Mesothelial cell of epicardium (in vitro differentiated cells): ENCODE measurements at regions not wholly inside any gene's neighbourhood (a gene's known extent, or its start where the extent isn't known, plus 50 kb on each side); places are given as distances from the start of the nearest gene placed in this dataset.
"Not testable (repeated sequence)": the region's sequence is repeated elsewhere in the genome, so short reads cannot be mapped to it uniquely, and the experiment has no call there.

Experiments
- DNase-seq, 2 experiments: peaks; one replicate each; pipeline ENCODE4 v3.0.0; 2021; ENCODE audit warnings: low spot score in 2 of 2; ENCODE audit not compliant: unreplicated experiment in 2 of 2
- H3K27ac Mint-ChIP-seq: 2 replicates; pipeline ENCODE4 v1.8.0; 2021; ENCODE audit warnings: mixed read lengths
- H3K27me3 Mint-ChIP-seq: 2 replicates; pipeline ENCODE4 v1.8.0; 2021; ENCODE audit warnings: low read depth, mixed read lengths
- H3K36me3 Mint-ChIP-seq: 2 replicates; pipeline ENCODE4 v1.8.0; 2021; ENCODE audit warnings: mixed read lengths
- H3K4me1 Mint-ChIP-seq: 2 replicates; pipeline ENCODE4 v1.8.0; 2021; ENCODE audit warnings: mixed read lengths
- H3K4me3 Mint-ChIP-seq: 2 replicates; pipeline ENCODE4 v1.8.0; 2021; ENCODE audit warnings: mild to moderate bottlenecking, moderate library complexity, mixed read lengths
- H3K9me3 Mint-ChIP-seq: 2 replicates; pipeline ENCODE4 v1.8.0; 2021; ENCODE audit warnings: mixed read lengths
- CTCF ChIP-seq: fragments of 200-600 bp; sonication (generic); IDR thresholded peaks from one replicate; pipeline ENCODE4 v1.5.0; 2021; ENCODE audit warnings: antibody characterized with exemption; ENCODE audit not compliant: unreplicated experiment

- H3K4me3 Mint-ChIP-seq, result no peak overlapping the region
- no peak for DNase-seq
- H3K4me1 Mint-ChIP-seq, result peaks cover 12% of the 10 kb centered on the region
- H3K27me3 Mint-ChIP-seq, result no peaks in the 10 kb centered on the region
- H3K9me3 Mint-ChIP-seq, result peaks cover 11% of the 10 kb centered on the region
- no peaks in the 10 kb centered on the region for H3K36me3 Mint-ChIP-seq
- no peak for TF ChIP-seq CTCF
- peak overlapping the region; percentile 50 for H3K27ac Mint-ChIP-seq
Measured at GRCh38 chr4:117577686-117578311, 456.5 kb upstream of the NDST3 start.

DNA sequence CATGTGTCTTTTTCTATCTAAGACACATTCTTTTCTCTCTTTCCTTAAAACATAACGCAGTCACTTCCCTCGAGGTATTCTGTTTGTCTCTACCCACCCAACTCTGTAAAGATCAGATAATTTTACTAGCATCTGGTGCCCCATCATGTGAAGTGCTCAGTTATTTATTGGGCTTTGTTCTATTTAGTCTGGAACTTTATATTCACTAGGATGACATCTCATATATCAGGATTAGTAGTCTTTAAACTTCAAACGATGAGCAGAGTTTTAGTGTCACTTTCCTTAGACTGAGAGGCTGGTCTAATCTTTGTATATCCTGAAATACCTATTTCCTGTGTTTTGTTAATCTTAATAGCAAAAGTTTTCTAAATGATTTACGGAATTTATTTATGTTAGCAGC is 445.5 kb upstream of the NDST3 start:
- Mint-ChIP-seq H3K4me3 (no peak overlapping the region), H3K36me3 (no peaks in the 10 kb centered on the region), H3K27me3 (no peaks in the 10 kb centered on the region), H3K9me3 (peaks cover 17% of the 10 kb centered on the region), H3K27ac (peak overlapping the region; percentile 25), H3K4me1 (peaks cover 41% of the 10 kb centered on the region)
- TF ChIP-seq CTCF, result no peak
- no peak for DNase-seq

GRCh38 chr4:117596917-117597480 is 437.3 kb upstream of the NDST3 start:
- no peaks in the 10 kb centered on the region for H3K27me3 Mint-ChIP-seq
- no peak overlapping the region for H3K4me3 Mint-ChIP-seq
- H3K9me3 Mint-ChIP-seq, result peaks cover 19% of the 10 kb centered on the region

DNA sequence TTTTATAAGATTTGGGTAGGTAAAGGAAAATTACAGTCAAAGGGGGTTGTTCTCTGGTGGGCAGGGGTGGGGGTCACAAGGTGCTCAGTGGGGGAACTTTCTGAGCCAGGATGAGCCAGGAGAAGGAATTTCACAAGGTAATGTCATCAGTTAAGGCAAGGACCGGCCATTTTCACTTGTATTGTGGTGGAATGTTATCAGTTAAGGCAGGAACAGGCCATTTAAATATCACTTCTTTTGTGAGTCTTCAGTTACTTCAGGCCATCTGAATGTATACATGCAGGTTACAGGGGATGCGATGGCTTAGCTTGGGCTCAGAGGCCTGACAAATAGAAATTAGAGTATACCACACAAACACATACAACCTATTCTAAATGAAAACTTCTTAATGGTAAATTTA is 434.9 kb upstream of the NDST3 start:
- H3K4me1 Mint-ChIP-seq, DNase-seq, H3K27ac Mint-ChIP-seq, H3K9me3 Mint-ChIP-seq, H3K27me3 Mint-ChIP-seq, H3K36me3 Mint-ChIP-seq, H3K4me3 Mint-ChIP-seq: not testable (repeated sequence)

More at GRCh38 chr4:117596917-117597480, 437.3 kb upstream of the NDST3 start:
- no peak overlapping the region for H3K27ac Mint-ChIP-seq
- H3K36me3 Mint-ChIP-seq, result peaks cover 6% of the 10 kb centered on the region
- peaks cover 3% of the 10 kb centered on the region for H3K4me1 Mint-ChIP-seq
- TF ChIP-seq CTCF, result no peak
- DNase-seq, result no peak

DNA sequence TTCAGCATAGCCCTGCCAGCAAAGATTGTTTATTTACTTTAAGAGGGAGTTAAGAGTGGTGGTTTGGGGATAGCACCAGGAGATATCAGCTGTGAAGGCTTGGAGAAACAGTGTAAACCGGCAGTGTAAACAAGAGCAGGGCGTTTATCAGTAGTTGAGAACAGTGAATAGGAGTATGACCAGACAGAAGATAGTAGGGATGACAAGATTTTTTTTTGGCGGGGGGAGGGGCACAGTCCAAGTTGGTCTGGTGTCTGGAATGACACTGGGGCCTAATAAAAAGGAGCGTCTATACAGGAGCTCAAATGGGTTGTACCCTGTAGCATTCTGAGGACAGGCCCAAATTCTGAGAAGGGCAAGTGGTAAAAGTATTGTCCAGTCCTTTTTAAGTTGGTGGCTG is 433.4 kb upstream of the NDST3 start:
- not testable (repeated sequence) for H3K9me3 Mint-ChIP-seq, H3K36me3 Mint-ChIP-seq, H3K4me3 Mint-ChIP-seq, H3K4me1 Mint-ChIP-seq, H3K27ac Mint-ChIP-seq, DNase-seq, H3K27me3 Mint-ChIP-seq

GRCh38 chr4:117610706-117611308 is 423.5 kb upstream of the NDST3 start:
- no peak overlapping the region for H3K27ac Mint-ChIP-seq
- H3K9me3 Mint-ChIP-seq, result peaks cover 39% of the 10 kb centered on the region
- TF ChIP-seq CTCF, result no peak
- no peak overlapping the region for H3K4me3 Mint-ChIP-seq
- no peak for DNase-seq
- peaks cover 3% of the 10 kb centered on the region for H3K36me3 Mint-ChIP-seq
- H3K4me1 Mint-ChIP-seq, result no peaks in the 10 kb centered on the region
- no peaks in the 10 kb centered on the region for H3K27me3 Mint-ChIP-seq
